Ovary (tissue), 7 donors: ENCODE measurements at regions not wholly inside any gene's neighbourhood (a gene's known extent, or its start where the extent isn't known, plus 50 kb on each side); places are given as distances from the start of the nearest gene placed in this dataset.
"Not testable (repeated sequence)": the region's sequence is repeated elsewhere in the genome, so short reads cannot be mapped to it uniquely, and the experiment has no call there.

ENCODE experiments used
- DNase-seq, 5 donors: peaks; one replicate each; pipeline ENCODE4 v3.0.0-alpha.2; 2019 to 2020
- H3K27ac ChIP-seq, 2 donors: fragments of 200-600 bp; one replicate each; pipeline versions ENCODE4 v1.5.1 to v1.8.0; 2019 to 2022
- H3K27me3 ChIP-seq: fragments of 200-600 bp; one replicate; pipeline ENCODE4 v1.8.0; 2022
- H3K36me3 ChIP-seq: fragments of 200-600 bp; sonication (generic); one replicate; pipeline ENCODE4 v1.5.1; 2019
- H3K4me1 ChIP-seq: one replicate; pipeline ENCODE4 v1.8.1; 2013; ENCODE audit warnings: mild to moderate bottlenecking, moderate library complexity; ENCODE audit not compliant: insufficient read depth
- H3K4me3 ChIP-seq: fragments of 200-600 bp; sonication (generic); one replicate; pipeline ENCODE4 v1.5.1; 2017
- H3K9me3 ChIP-seq, 2 donors: fragments of 200-600 bp in 1 of 2; sonication (generic) in 1 of 2; one replicate each; pipeline versions ENCODE4 v1.5.1 to v1.8.1; 2013 to 2019; ENCODE audit warnings: mild to moderate bottlenecking in 1 of 2, moderate library complexity in 1 of 2
- EP300 ChIP-seq: sonication (generic); formaldehyde crosslinking; IDR thresholded peaks from one replicate; pipeline ENCODE4 v1.6.1; 2017; ENCODE audit warnings: antibody characterized with exemption
- POLR2A ChIP-seq: fragments of 450-650 bp; IDR thresholded peaks from one replicate; pipeline ENCODE4 v1.6.1; 2017; ENCODE audit warnings: antibody characterized with exemption, mild to moderate bottlenecking, moderate library complexity
- WGBS, 3 donors: extraction: QIAGEN DNeasy Blood & Tissue Kit in 1 of 3; methylation state at CpG; one replicate each; pipeline versions ENCODE4 v1.1.5 to v1.1.7; 2013 to 2017; 5-methylcytosine and 5-hydroxymethylcytosine counted together
- intact Hi-C, 4 donors: fragments of 100-400 bp; cut with DNase I; formaldehyde crosslinking; loops; one replicate each; pipeline versions ENCODE4 v1.11.0 to v1.15.1; 2022 to 2023
- TF ChIP-seq, protein P1 (sequence below), 3 donors: fragments of 450-650 bp in 2 of 3; fragments of 200-600 bp in 1 of 3; IDR thresholded peaks; one replicate each; pipeline versions ENCODE4 v1.5.1 to v1.8.0; 2016 to 2022; ENCODE audit warnings: antibody characterized with exemption in 3 of 3, mild to moderate bottlenecking in 1 of 3
- donor health status: DM: no; HTN: no; CAD: no; lungs with moderate emphysema.
- donor health status: DM: no; HTN: no; CAD: no.
- donor health status: Bipolar disorder and iron deficiency.
- donor health status: DM: no; HTN: no; CAD: no.
- donor health status: DM: yes; HTN: yes; CAD: no.

DNA sequence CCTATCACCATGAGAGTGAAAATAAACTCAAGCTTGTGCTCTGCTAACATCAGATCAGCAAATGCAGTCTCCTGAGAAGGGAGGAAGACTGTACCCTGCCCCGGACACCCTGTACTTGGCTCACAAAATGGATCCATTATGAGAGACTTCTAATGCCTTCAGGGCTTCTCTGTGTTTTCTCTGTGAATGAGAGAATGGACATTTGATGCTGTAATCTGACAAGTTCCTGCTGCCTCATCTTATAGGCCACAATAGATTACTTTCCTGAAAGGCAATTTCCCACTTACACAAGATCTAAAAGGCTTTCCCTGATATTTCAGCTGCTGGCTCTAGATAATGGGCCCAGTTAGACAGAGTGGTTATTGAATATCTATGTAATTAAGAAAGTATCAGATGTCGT, 117.2 kb downstream of the OTOR start:
- Histone ChIP-seq H3K27ac (no peak overlapping the region), H3K27me3 (no peaks in the 10 kb centered on the region), H3K9me3 (no peaks in the 10 kb centered on the region), H3K36me3 (no peaks in the 10 kb centered on the region), H3K4me1 (no peaks in the 10 kb centered on the region), H3K4me3 (no peak overlapping the region)
- TF ChIP-seq POLR2A (no peak), EP300 (no peak)
- TF ChIP-seq, protein P1, sequence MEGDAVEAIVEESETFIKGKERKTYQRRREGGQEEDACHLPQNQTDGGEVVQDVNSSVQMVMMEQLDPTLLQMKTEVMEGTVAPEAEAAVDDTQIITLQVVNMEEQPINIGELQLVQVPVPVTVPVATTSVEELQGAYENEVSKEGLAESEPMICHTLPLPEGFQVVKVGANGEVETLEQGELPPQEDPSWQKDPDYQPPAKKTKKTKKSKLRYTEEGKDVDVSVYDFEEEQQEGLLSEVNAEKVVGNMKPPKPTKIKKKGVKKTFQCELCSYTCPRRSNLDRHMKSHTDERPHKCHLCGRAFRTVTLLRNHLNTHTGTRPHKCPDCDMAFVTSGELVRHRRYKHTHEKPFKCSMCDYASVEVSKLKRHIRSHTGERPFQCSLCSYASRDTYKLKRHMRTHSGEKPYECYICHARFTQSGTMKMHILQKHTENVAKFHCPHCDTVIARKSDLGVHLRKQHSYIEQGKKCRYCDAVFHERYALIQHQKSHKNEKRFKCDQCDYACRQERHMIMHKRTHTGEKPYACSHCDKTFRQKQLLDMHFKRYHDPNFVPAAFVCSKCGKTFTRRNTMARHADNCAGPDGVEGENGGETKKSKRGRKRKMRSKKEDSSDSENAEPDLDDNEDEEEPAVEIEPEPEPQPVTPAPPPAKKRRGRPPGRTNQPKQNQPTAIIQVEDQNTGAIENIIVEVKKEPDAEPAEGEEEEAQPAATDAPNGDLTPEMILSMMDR (IDR thresholded peaks at IDR 0.05), result no peak
- intact Hi-C loops, result no loop called here
- WGBS, 3 donors, result 58 to 65% (median 60%) methylated on average over 2 of the region's 2 CpGs
- no peak for DNase-seq

GRCh38 chr20:16873124-16873523, 125.0 kb downstream of the OTOR start:
- H3K27ac ChIP-seq, H3K4me3 ChIP-seq, H3K36me3 ChIP-seq, H3K4me1 ChIP-seq, intact Hi-C loops, H3K27me3 ChIP-seq, DNase-seq, H3K9me3 ChIP-seq: not testable (repeated sequence)
- WGBS, 3 donors, result 94 to 95% (median 95%) methylated on average over 4 of the region's 4 CpGs

DNA sequence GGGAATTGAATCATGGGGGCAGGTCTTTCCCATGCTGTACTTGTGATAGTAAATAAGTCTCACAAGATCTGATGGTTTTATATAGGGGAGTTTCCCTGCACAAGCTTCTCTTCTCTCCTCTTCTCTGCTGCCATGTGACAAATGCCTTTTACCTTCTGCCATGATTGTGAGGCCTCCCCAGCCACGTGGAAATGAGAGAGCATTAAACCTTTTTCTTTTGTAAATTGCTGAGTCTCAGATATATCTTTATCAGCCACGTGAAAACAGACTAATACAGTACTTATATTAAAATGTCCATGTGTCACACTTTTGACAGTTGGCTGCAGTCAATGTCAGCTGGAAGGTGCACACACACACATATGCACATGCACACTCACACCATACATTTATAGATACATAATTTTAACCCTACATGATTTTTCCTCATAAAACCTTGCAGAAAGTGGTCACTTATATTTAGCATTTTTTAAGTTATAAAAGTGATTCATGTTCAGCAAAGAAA, 128.9 kb downstream of the OTOR start:
- DNase-seq, result no peak
- WGBS, 3 donors, result 18 to 28% (median 22%) methylated on average over 2 of the region's 2 CpGs
- no peaks in the 10 kb centered on the region for H3K27me3 ChIP-seq
- no peaks in the 10 kb centered on the region for H3K4me1 ChIP-seq
- no peaks in the 10 kb centered on the region for H3K36me3 ChIP-seq
- H3K4me3 ChIP-seq, result no peak overlapping the region
- no peak overlapping the region for H3K27ac ChIP-seq
- TF ChIP-seq EP300 (no peak), POLR2A (no peak)
- TF ChIP-seq, protein P1 (IDR thresholded peaks at IDR 0.05), result no peak
- intact Hi-C loops, result no loop called here
- H3K9me3 ChIP-seq, result no peaks in the 10 kb centered on the region

- TF ChIP-seq POLR2A (no peak), EP300 (no peak)
- TF ChIP-seq, protein P1 (IDR thresholded peaks at IDR 0.05), result no peak
- Histone ChIP-seq H3K4me1 (no peaks in the 10 kb centered on the region), H3K36me3 (no peaks in the 10 kb centered on the region), H3K4me3 (no peak overlapping the region), H3K9me3 (no peaks in the 10 kb centered on the region), H3K27ac (no peak overlapping the region), H3K27me3 (no peaks in the 10 kb centered on the region)
- no peak for DNase-seq
- intact Hi-C loops, result no loop called here
Observed at GRCh38 chr20:16885746-16886145, 137.6 kb downstream of the OTOR start.

DNA sequence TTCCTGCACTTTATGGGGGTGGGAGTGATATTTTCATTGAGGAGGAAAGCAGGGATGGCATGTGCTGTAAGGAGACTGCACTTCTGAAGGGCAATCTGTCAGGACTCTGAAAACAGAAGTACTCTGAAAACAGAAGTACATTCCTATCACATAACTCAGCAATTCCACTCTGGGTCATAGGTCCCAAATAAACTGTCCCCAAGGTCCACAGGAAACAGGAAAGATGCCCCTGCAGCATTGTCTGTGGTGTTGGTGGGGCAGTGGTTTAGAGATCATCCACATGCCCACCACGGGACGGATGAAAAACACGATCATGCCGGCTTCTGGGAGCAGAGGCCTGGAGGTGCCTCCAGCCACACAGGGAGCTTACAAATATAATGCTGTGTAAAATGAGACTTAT, 150.3 kb downstream of the OTOR start:
- H3K4me3 ChIP-seq, result no peak overlapping the region
- no peaks in the 10 kb centered on the region for H3K36me3 ChIP-seq
- TF ChIP-seq, protein P1 (IDR thresholded peaks at IDR 0.05), result no peak
- TF ChIP-seq POLR2A (no peak), EP300 (no peak)
- no peaks in the 10 kb centered on the region for H3K9me3 ChIP-seq
- no peaks in the 10 kb centered on the region for H3K27me3 ChIP-seq
- no peaks in the 10 kb centered on the region for H3K4me1 ChIP-seq
- no peak overlapping the region for H3K27ac ChIP-seq
- intact Hi-C loops, result no loop called here
- 63 to 79% (median 65%) methylated on average over 4 of the region's 4 CpGs for WGBS, 3 donors
- DNase-seq, result no peak
